Tibial nerve (tissue), 4 donors: ENCODE measurements at regions not wholly inside any gene's neighbourhood (a gene's known extent, or its start where the extent isn't known, plus 50 kb on each side); places are given as distances from the start of the nearest gene placed in this dataset.

ENCODE experiments used
- DNase-seq, 2 donors: peaks; one replicate each; pipeline ENCODE4 v3.0.0-alpha.2; 2019; ENCODE audit warnings: low spot score in 2 of 2
- H3K27ac ChIP-seq, 4 donors: fragments of 200-600 bp; sonication (generic) in 3 of 4; one replicate each; pipeline ENCODE4 v1.5.1; 2017 to 2019; ENCODE audit warnings: mild to moderate bottlenecking in 1 of 4
- H3K27me3 ChIP-seq, 2 donors: fragments of 200-600 bp; sonication (generic) in 1 of 2; one replicate each; pipeline versions ENCODE4 v1.5.1 to v1.6.0; 2017 to 2019
- H3K36me3 ChIP-seq, 3 donors: fragments of 200-600 bp; sonication (generic); one replicate each; pipeline ENCODE4 v1.5.1; 2018 to 2019
- H3K4me1 ChIP-seq, 4 donors: fragments of 200-600 bp; sonication (generic) in 3 of 4; one replicate each; pipeline ENCODE4 v1.5.1; 2017 to 2019
- H3K4me3 ChIP-seq, 4 donors: fragments of 200-600 bp; sonication (generic) in 3 of 4; one replicate each; pipeline ENCODE4 v1.5.1; 2017 to 2019; ENCODE audit warnings: mild to moderate bottlenecking in 1 of 4, moderate library complexity in 1 of 4
- H3K9me3 ChIP-seq, 4 donors: fragments of 200-600 bp; sonication (generic) in 3 of 4; one replicate each; pipeline ENCODE4 v1.5.1; 2017 to 2019
- EP300 ChIP-seq, 2 donors: sonication (generic); formaldehyde crosslinking; IDR thresholded peaks; one replicate each; pipeline ENCODE4 v1.6.1; 2017; ENCODE audit warnings: antibody characterized with exemption in 2 of 2, mild to moderate bottlenecking in 1 of 2
- POLR2A ChIP-seq, 2 donors: fragments of 450-650 bp; IDR thresholded peaks; one replicate each; pipeline ENCODE4 v1.6.1; 2017; ENCODE audit warnings: antibody characterized with exemption in 2 of 2, mild to moderate bottlenecking in 2 of 2, moderate library complexity in 2 of 2
- WGBS, 2 donors: methylation state at CpG; one replicate each; pipeline ENCODE4 v1.1.5; 2018; 5-methylcytosine and 5-hydroxymethylcytosine counted together
- TF ChIP-seq, protein P1 (sequence below), 5 experiments: fragments of 200-600 bp in 3 of 5; fragments of 450-650 bp in 2 of 5; sonication (generic) in 3 of 5; IDR thresholded peaks; one replicate each; pipeline ENCODE4 v1.5.1; 2016 to 2019; ENCODE audit warnings: antibody characterized with exemption in 5 of 5, mild to moderate bottlenecking in 3 of 5, moderate library complexity in 2 of 5

DNA sequence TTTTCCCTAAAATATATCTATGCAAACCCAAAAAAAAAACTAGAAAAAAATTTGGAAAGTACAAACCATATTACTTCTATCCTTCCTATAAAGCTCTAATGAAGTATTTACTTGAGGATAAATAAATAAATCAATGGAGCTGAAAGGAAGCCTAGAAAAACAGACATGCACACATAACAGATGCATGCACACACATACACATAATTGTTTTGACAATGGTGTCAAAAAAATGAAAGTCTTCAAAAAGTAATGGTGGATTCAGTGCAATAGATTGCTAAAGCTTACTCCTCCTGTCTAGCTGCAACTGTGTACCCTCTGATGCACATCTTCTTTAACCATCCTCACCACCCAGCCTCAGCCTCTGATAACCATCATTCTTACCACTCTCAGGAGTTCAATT is 521.9 kb upstream of the RGS18 start:
- peaks cover 0 to 2% (median 0%) of the 10 kb centered on the region in 4 donors for H3K9me3 ChIP-seq
- H3K4me1 ChIP-seq = no peaks in the 10 kb centered on the region
- no peak overlapping the region for H3K27ac ChIP-seq
- TF ChIP-seq, protein P1, sequence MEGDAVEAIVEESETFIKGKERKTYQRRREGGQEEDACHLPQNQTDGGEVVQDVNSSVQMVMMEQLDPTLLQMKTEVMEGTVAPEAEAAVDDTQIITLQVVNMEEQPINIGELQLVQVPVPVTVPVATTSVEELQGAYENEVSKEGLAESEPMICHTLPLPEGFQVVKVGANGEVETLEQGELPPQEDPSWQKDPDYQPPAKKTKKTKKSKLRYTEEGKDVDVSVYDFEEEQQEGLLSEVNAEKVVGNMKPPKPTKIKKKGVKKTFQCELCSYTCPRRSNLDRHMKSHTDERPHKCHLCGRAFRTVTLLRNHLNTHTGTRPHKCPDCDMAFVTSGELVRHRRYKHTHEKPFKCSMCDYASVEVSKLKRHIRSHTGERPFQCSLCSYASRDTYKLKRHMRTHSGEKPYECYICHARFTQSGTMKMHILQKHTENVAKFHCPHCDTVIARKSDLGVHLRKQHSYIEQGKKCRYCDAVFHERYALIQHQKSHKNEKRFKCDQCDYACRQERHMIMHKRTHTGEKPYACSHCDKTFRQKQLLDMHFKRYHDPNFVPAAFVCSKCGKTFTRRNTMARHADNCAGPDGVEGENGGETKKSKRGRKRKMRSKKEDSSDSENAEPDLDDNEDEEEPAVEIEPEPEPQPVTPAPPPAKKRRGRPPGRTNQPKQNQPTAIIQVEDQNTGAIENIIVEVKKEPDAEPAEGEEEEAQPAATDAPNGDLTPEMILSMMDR (IDR thresholded peaks at IDR 0.05) = no peak
- TF ChIP-seq EP300 (IDR thresholded peaks at IDR 0.05) (no peak), POLR2A (IDR thresholded peaks at IDR 0.05) (no peak)
- no peaks in the 10 kb centered on the region for H3K27me3 ChIP-seq
- no peak overlapping the region for H3K4me3 ChIP-seq
- no peak for DNase-seq
- H3K36me3 ChIP-seq = no peaks in the 10 kb centered on the region

DNA sequence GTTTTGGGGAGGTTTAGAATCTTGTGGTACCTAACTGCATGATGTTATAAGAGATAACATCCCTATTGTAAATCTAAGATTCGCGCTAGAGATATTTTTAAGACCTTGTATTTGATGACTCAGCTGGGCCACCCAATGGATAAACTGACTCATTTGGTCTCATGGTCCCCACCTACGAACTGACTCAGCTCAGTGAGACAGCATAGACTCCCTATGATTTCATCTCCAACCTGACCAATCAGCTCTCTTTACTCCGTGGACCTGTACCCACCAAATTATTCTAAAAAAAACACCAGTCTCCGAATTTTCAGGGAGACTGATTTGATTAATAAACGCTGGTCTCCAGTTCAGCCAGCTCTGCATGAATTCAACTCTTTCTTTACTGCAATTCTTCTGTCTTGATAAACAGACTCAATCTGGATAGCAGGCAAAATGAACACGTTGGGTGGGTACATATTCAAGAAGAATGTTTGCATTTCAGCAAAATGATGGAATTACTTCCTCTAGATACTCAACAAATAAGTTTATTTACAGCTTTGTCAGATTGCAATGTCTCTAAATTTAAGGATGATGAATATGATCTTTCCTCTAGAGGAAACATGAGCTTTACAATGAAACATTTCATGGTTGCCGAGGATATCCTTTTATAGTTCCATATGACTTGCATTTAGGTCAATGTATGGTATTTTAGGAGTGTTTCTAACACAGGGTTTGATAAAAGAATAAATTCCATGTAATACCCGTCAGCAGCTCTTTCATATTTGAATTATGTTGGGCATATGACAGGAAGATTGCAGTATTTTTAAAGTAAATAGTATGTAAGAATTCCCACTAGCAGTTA is 516.6 kb upstream of the RGS18 start:
- no peak for TF ChIP-seq POLR2A (IDR thresholded peaks at IDR 0.05)
- TF ChIP-seq, protein P1 (IDR thresholded peaks at IDR 0.05) = no peak
- no peak for TF ChIP-seq EP300 (IDR thresholded peaks at IDR 0.05)
- Histone ChIP-seq H3K9me3 (no peaks in the 10 kb centered on the region), H3K27ac (no peak overlapping the region), H3K4me3 (no peak overlapping the region), H3K27me3 (no peaks in the 10 kb centered on the region), H3K36me3 (no peaks in the 10 kb centered on the region), H3K4me1 (no peaks in the 10 kb centered on the region)
- DNase-seq = no peak
- whole genome bisulfite sequencing, 2 donors = 62% methylated on average over 9 of the region's 9 CpGs

DNA sequence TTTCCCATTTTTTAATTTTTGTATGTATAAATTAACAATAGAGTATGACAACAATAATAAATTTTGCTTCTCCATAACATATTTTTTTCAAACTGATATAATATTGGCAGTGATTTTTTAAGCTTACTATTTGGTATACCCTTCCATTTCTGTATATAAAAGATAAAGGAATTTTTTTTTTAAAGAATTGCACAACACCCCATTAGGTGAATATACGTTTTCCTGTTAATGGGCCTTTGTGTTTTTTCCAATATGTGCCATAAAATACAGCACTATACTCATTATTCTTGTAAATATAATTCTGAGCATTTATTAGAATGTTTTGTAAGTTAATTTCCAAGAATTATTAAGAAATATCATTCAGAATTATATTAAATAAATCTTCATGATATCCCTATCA is 515.2 kb upstream of the RGS18 start:
- no peaks in the 10 kb centered on the region for H3K4me1 ChIP-seq
- H3K27me3 ChIP-seq = no peaks in the 10 kb centered on the region
- H3K4me3 ChIP-seq = no peak overlapping the region
- no peak for DNase-seq
- 38 to 71% methylated on average over 1 of the region's 1 CpG for WGBS, 2 donors
- H3K27ac ChIP-seq = no peak overlapping the region
- no peak for TF ChIP-seq POLR2A (IDR thresholded peaks at IDR 0.05)
- TF ChIP-seq, protein P1 (IDR thresholded peaks at IDR 0.05) = no peak
- no peak for TF ChIP-seq EP300 (IDR thresholded peaks at IDR 0.05)
- no peaks in the 10 kb centered on the region for H3K9me3 ChIP-seq
- no peaks in the 10 kb centered on the region for H3K36me3 ChIP-seq

DNA sequence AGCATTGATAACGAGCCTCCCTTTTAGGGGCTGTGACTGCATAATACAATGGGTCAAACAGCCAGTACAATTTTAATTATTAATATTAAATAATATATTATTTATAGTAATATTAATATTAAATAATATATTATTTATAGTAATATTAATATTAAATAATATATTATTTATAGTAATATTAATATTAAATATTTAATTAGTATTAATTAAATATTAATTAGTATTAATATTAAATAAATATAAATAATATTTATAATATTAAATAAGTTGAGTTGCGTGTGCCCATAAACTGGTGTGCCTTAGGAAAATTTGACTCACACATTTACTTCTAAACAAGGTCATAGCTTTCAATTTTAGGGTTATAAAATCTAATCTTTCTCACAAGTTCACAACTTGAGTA is 509.3 kb upstream of the RGS18 start:
- no peak overlapping the region for H3K27ac ChIP-seq
- no peak for TF ChIP-seq POLR2A (IDR thresholded peaks at IDR 0.05)
- no peak for TF ChIP-seq EP300 (IDR thresholded peaks at IDR 0.05)
- TF ChIP-seq, protein P1 (IDR thresholded peaks at IDR 0.05) = no peak
- H3K27me3 ChIP-seq = no peaks in the 10 kb centered on the region
- no peak for DNase-seq
- 97 to 99% methylated on average over 2 of the region's 2 CpGs for WGBS, 2 donors
- no peaks in the 10 kb centered on the region for H3K36me3 ChIP-seq
- no peaks in the 10 kb centered on the region for H3K4me1 ChIP-seq
- no peaks in the 10 kb centered on the region for H3K9me3 ChIP-seq
- H3K4me3 ChIP-seq = no peak overlapping the region

DNA sequence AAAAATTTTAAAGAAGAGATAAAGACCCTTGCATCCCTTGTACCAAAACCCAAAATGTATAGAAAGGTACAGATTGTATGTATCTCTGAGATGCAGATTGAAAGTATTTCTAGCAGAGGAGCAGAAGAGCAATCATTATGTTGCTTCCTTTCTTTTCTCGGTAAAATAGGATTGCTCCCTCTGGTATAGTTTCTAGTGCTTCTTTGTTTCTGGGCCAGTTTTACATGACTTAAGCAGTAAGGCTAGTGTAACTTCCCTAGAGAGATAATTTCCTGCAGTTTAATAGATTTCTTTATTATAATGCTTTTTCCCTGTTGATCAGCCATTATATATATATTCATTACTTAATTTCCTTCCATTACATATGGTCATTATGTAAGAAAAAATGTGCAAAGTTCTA is 496.2 kb upstream of the RGS18 start:
- H3K36me3 ChIP-seq = no peaks in the 10 kb centered on the region
- DNase-seq = no peak
- WGBS, 2 donors = 23 to 28% methylated on average over 1 of the region's 1 CpG
- H3K4me3 ChIP-seq = no peak overlapping the region
- no peaks in the 10 kb centered on the region for H3K9me3 ChIP-seq
- H3K27me3 ChIP-seq = no peaks in the 10 kb centered on the region
- H3K4me1 ChIP-seq = peaks cover 0 to 9% (median 0%) of the 10 kb centered on the region in 4 donors
- TF ChIP-seq POLR2A (IDR thresholded peaks at IDR 0.05) (no peak), EP300 (IDR thresholded peaks at IDR 0.05) (no peak)
- TF ChIP-seq, protein P1 (IDR thresholded peaks at IDR 0.05) = no peak
- peak overlapping the region in 1 of 4 donors; percentile 11 for H3K27ac ChIP-seq
